Mucosa of descending colon (tissue), 3 donors: ENCODE measurements at regions not wholly inside any gene's neighbourhood (a gene's known extent, or its start where the extent isn't known, plus 50 kb on each side); places are given as distances from the start of the nearest gene placed in this dataset.

Experiments used
- ATAC-seq: fragments of 200-7000 bp; cut with Tn5 transposase; one replicate; pipeline ENCODE4 v1.9.1; 2020; ENCODE audit warnings: mild to moderate bottlenecking, moderate library complexity
- DNase-seq, 3 donors: peaks; one replicate each; pipeline ENCODE4 v3.0.0-alpha.2; 2020
- H3K36me3 ChIP-seq: fragments of 200-600 bp; one replicate; pipeline ENCODE4 v1.8.0; 2021; ENCODE audit warnings: low read depth, mild to moderate bottlenecking
- H3K4me1 ChIP-seq: fragments of 200-600 bp; one replicate; pipeline ENCODE4 v1.8.0; 2021; ENCODE audit warnings: low read depth, mild to moderate bottlenecking
- H3K4me3 ChIP-seq: fragments of 200-600 bp; one replicate; pipeline ENCODE4 v1.8.0; 2021; ENCODE audit warnings: mild to moderate bottlenecking
- H3K9me3 ChIP-seq: fragments of 200-600 bp; one replicate; pipeline ENCODE4 v1.8.0; 2021; ENCODE audit warnings: mild to moderate bottlenecking
- intact Hi-C, 2 donors: fragments of 100-400 bp; cut with DNase I in 1 of 2; cut with micrococcal nuclease in 1 of 2; formaldehyde crosslinking; loops; one replicate each; pipeline versions ENCODE4 v1.11.0 to v1.11.1; 2022; cut with DNase I, micrococcal nuclease
- TF ChIP-seq, protein P1 (sequence below): fragments of 200-600 bp; IDR thresholded peaks from one replicate; pipeline ENCODE4 v1.8.0; 2022; ENCODE audit warnings: antibody characterized with exemption, mild to moderate bottlenecking
- donor health status: DM: no; HTN: no; CAD: no; lungs with moderate emphysema.
- donor health status: DM: no; HTN: no; CAD: no.
- donor health status: DM: no; HTN: yes; CAD: no.

DNA sequence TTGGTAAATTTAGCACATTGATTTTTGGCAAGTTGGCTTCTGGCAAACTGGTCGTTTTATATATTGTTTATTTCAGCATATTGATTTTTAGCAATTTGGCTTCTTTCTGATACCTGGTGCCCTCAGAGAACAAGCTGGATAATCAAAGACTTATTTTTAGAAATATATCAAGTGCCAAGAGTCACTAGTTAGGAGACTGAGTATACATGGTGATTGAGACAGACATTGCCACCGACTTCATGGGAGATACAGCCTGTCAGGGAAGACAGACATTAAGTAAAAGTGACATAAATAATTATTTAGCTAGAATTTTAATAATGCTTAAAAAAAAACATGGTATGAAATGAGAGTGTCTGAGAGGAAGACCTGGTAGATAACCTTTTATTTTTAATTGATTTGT is 242.3 kb upstream of the MTNR1B start:
- ATAC-seq: no peak
- no peaks in the 10 kb centered on the region for H3K9me3 ChIP-seq
- no peaks in the 10 kb centered on the region for H3K4me1 ChIP-seq
- H3K4me3 ChIP-seq: no peak overlapping the region
- TF ChIP-seq, protein P1, sequence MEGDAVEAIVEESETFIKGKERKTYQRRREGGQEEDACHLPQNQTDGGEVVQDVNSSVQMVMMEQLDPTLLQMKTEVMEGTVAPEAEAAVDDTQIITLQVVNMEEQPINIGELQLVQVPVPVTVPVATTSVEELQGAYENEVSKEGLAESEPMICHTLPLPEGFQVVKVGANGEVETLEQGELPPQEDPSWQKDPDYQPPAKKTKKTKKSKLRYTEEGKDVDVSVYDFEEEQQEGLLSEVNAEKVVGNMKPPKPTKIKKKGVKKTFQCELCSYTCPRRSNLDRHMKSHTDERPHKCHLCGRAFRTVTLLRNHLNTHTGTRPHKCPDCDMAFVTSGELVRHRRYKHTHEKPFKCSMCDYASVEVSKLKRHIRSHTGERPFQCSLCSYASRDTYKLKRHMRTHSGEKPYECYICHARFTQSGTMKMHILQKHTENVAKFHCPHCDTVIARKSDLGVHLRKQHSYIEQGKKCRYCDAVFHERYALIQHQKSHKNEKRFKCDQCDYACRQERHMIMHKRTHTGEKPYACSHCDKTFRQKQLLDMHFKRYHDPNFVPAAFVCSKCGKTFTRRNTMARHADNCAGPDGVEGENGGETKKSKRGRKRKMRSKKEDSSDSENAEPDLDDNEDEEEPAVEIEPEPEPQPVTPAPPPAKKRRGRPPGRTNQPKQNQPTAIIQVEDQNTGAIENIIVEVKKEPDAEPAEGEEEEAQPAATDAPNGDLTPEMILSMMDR: no peak
- no peak for DNase-seq
- intact Hi-C loops: no loop called here
- H3K36me3 ChIP-seq: no peaks in the 10 kb centered on the region

DNA sequence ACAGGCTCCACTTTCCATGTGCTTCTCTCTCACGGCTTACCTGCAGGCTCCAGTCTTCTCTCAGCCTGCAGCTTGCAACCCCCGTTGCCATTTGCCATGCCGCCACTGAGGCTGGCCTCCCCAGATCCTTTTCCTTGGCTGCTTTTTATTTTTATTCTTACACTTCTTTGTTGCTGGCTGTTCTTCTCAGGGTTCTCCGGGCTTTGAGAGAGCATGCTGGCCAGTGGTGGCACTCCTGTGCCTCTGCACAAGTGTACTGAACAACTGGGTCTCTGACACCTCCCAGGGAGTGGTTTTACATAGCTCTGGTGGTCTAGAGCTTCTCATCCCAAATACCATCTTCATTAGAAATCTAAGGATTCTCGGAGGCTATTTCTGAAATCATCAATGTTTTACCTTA is 241.7 kb upstream of the MTNR1B start:
- Histone ChIP-seq H3K9me3 (no peaks in the 10 kb centered on the region), H3K36me3 (no peaks in the 10 kb centered on the region), H3K4me3 (no peak overlapping the region), H3K4me1 (no peaks in the 10 kb centered on the region)
- intact Hi-C loops: no loop called here
- no peak for DNase-seq
- ATAC-seq: no peak
- TF ChIP-seq, protein P1: no peak

DNA sequence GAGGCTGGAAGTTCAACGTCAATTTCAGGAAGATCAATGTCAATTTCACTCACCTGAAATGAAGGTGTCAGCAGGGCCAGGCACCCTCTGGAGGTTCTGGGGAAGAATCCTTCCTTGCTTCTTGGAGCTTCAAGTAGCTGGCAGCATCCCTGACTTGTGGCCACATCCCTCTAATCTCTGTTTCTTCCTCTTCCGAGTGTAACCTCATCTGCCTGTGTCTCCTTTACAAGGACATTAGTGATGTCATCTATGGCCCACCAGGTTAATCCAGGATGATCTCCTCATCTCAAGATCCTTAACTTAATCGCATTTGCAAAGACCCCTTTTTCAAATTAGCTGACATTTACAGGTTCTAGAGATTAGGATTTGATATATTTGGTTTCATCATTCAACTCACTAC is 240.8 kb upstream of the MTNR1B start:
- no peak for ATAC-seq
- DNase-seq: no peak
- Histone ChIP-seq H3K9me3 (no peaks in the 10 kb centered on the region), H3K4me1 (no peaks in the 10 kb centered on the region), H3K4me3 (no peak overlapping the region), H3K36me3 (no peaks in the 10 kb centered on the region)
- intact Hi-C loops: no loop called here
- TF ChIP-seq, protein P1: no peak

DNA sequence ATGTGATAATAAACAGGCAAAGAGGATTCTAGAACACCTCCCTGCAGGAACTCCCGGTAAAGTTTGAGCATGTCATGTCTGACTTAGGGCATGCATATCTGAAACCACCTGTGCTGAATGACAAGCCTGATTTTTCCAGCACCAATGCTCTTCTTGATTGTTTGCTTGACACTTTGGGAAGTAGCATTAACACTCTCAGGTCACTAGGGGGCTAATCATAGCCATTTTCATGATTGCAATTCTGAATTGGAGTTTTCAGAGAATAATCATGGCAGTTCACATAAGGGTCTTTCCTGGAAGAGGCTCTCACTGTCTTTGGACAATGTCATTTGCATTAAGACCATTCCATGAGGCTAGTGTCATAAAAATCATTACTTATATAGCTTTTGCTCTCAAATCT is 234.4 kb upstream of the MTNR1B start:
- ATAC-seq: no peak
- no peak overlapping the region for H3K4me3 ChIP-seq
- H3K4me1 ChIP-seq: no peaks in the 10 kb centered on the region
- TF ChIP-seq, protein P1: no peak
- no peaks in the 10 kb centered on the region for H3K36me3 ChIP-seq
- no peaks in the 10 kb centered on the region for H3K9me3 ChIP-seq
- intact Hi-C loops: no loop called here
- DNase-seq: no peak

DNA sequence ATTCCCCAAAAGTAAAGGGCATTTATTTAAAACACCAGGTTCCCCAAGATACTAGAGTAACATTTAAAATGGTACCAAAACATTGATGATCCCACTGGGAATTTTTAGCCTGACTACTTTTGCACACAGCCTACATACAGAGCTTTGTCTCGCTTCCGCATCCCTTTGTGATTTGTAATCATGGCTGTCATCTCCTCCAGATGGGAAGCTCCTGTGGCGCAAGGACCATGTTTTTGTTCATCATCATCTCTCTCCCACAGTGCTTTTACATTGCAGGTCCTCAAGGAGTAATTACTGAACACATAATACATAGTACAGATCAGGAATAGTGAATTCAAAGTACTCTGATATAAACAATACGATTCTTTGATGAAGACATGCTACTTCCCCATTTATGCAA is 231.2 kb upstream of the MTNR1B start:
- Histone ChIP-seq H3K4me1 (no peaks in the 10 kb centered on the region), H3K36me3 (no peaks in the 10 kb centered on the region), H3K4me3 (no peak overlapping the region), H3K9me3 (no peaks in the 10 kb centered on the region)
- TF ChIP-seq, protein P1: no peak
- intact Hi-C loops: no loop called here
- ATAC-seq (no peak), DNase-seq (no peak)

DNA sequence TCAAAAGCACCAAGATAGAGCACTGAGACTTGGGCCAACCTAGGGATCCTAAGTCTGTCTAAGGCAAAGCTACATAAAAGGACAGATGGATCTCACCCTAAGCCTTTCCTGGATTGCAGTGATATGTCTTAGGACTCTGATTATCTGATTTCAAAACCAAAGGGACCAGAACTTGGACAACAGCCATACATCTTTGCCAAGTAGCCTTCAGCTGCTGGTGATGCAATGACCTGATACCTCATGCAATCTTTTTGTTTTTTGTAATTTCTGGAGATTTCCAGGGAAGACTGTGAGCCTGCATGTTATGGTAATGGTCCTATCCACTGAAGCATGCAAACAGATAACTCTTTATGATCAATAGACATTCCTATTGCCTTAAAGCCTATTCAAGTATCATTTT is 230.4 kb upstream of the MTNR1B start:
- intact Hi-C loops: no loop called here
- ATAC-seq: no peak

More for the DNA sequence above, 230.4 kb upstream of the MTNR1B start:
- DNase-seq: no peak
- Histone ChIP-seq H3K4me1 (no peaks in the 10 kb centered on the region), H3K4me3 (no peak overlapping the region), H3K36me3 (no peaks in the 10 kb centered on the region), H3K9me3 (no peaks in the 10 kb centered on the region)
- TF ChIP-seq, protein P1: no peak
